Stimulated activated CD8-positive, alpha-beta memory T cell treated with anti-CD3 and anti-CD28 coated beads, Interleukin-15, amount 100 ng/mL, for 24 hours (primary cell): ENCODE measurements at regions not wholly inside any gene's neighbourhood (a gene's known extent, or its start where the extent isn't known, plus 50 kb on each side); places are given as distances from the start of the nearest gene placed in this dataset.
"Not testable (repeated sequence)": the region's sequence is repeated elsewhere in the genome, so short reads cannot be mapped to it uniquely, and the experiment has no call there.

Experiments used
- DNase-seq: peaks from one replicate; pipeline ENCODE4 v3.0.0-alpha.2; 2020; ENCODE audit warnings: low read depth

DNA sequence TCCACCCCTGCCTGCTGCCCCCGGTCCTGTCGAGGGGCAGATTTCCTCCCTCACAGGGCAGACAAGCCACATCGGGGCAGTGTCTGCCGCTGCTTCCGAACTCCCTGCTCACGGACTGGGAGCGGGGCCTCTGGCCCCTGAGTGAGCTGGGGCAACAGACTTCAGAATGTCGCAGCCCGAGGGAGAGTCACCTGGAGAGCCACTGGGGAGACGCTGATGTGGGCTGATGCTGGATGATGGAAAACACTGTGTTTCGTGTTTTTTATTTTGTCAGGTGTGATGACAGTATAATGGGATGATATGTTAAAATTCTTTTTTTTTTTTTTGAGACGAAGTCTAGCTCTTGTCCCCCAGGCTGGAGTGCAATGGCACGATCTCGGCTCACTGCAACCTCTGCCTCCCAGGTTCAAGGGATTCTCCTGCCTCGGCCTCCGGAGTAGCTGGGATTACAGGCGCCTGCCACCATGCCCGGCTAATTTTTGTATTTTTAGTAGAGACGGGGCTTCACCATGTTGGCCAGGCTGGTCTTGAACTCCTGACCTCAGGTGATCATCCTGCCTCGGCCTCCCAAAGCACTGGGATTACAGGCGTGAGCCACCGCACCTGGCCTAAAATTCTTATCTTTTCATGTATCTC is 52.1 kb upstream of the SEPTIN5 start:
- DNase-seq, result not testable (repeated sequence)

DNA sequence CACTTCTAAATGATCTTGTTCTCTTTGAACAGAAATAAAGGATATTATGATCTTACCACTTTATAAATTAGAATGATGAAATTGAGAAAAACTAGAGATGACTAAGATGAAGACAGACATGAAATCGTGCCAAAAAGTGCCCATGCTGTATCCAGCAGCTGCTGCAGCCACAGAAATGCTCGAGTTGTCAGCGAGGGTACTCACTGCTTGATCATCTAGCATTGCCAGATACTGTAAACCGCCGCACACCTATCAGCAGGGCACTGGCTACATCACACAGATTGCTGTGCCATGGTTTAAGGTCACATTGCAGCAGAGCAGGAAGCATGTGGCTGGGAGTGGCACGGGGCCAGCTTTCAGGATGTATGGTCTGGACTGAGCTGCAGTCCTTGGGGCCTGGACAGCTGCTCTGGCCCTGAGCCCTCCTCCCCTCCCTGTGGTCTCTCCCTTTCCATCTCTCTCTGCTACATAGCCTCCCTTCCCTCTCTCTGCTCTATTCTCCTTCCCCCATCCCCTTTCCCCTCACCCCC is 51.0 kb upstream of the SEPTIN5 start:
- no peak for DNase-seq

DNA sequence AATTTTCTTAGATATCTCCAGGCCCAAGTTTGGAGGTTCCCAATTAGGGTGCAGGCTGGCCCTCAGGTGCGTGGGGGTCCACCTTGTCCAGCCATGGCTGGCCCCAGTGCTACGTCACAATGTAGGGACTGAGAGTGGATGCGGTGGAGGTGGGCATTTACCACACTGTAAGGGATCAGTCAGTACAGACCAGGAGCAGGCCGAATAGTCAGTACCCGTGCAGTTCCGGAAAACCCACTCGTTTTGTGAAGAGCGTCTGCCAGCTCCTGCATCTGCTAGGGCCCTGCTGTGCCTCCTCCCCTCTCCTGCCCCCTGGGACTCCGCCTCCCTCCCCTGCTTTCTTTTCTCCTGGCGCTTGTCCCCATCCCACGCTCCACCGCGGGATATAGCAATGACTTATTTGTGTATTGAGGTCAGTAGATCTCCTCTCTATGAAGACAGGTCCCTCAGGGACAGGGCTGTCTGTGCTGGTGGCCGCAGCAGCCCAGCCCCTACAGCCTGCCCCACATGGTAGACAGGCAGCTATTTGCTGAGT is 50.4 kb upstream of the SEPTIN5 start:
- no peak for DNase-seq

DNA sequence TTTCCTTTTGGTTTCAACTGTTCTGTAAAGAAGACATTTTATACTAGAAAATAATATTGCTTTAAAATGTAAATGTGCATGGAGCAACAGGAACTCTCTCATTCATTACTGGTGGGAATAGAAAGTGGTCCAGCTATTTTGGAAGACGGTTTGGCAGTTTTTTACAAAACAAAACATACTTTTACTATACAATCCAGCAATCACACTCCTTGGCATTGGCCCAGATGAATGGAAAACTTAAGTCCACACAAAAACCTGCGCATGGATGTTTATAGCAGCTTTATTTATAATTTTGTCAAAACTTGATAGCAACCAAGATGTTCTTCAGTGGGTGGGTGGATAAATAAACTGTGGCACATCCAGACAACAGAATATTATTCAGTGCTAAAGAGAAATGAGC is 49.9 kb upstream of the SEPTIN5 start:
- DNase-seq, result no peak
